A549 (cell line): ENCODE measurements at regions not wholly inside any gene's neighbourhood (a gene's known extent, or its start where the extent isn't known, plus 50 kb on each side); places are given as distances from the start of the nearest gene placed in this dataset.

Experiments used
- CEBPB ChIP-seq, 2 experiments: fragments of >200 bp in 1 of 2; sonication (Bioruptor Twin) in 1 of 2; formaldehyde crosslinking in 1 of 2; IDR thresholded peaks; 2 replicates each; pipeline ENCODE4 v1.6.1; 2012 to 2016
- FOSL2 ChIP-seq, 2 experiments: fragments of 450-650 bp in 1 of 2; fragments of >200 bp in 1 of 2; sonication (Bioruptor Twin) in 1 of 2; formaldehyde crosslinking; IDR thresholded peaks; 2 replicates each; pipeline versions ENCODE4 v1.5.0 to v1.6.1; 2016 to 2020; ENCODE audit warnings: mild to moderate bottlenecking in 1 of 2, moderate library complexity in 1 of 2
- GATA3 ChIP-seq: IDR thresholded peaks from 2 replicates; pipeline ENCODE4 v1.6.1; 2012; ENCODE audit warnings: borderline replicate concordance
- MAZ ChIP-seq: fragments of 150-350 bp; IDR thresholded peaks from 2 replicates; pipeline ENCODE4 v1.6.1; 2014; ENCODE audit warnings: antibody characterized with exemption, low read depth, low read length, borderline replicate concordance
- PHF8 ChIP-seq: fragments of 200-600 bp; sonication (generic); IDR thresholded peaks from 2 replicates; pipeline ENCODE4 v1.6.1; 2016; ENCODE audit warnings: low read depth, mild to moderate bottlenecking, antibody characterized with exemption, moderate library complexity, borderline replicate concordance
- RCOR1 ChIP-seq: fragments of 150-350 bp; IDR thresholded peaks from 2 replicates; pipeline ENCODE4 v1.6.1; 2014; ENCODE audit warnings: antibody characterized with exemption, low read length, low read depth
- TF ChIP-seq, protein P1 (sequence below): fragments of >200 bp; sonication (Bioruptor Twin); formaldehyde crosslinking; IDR thresholded peaks from 3 replicates; pipeline ENCODE4 v1.5.1; 2016
- TF ChIP-seq, protein P2 (sequence below): fragments of 250-450 bp; sonication (Bioruptor Pico); IDR thresholded peaks from 2 replicates; pipeline ENCODE4 v1.5.0; 2021; ENCODE audit warnings: mild to moderate bottlenecking, moderate library complexity, borderline replicate concordance

DNA sequence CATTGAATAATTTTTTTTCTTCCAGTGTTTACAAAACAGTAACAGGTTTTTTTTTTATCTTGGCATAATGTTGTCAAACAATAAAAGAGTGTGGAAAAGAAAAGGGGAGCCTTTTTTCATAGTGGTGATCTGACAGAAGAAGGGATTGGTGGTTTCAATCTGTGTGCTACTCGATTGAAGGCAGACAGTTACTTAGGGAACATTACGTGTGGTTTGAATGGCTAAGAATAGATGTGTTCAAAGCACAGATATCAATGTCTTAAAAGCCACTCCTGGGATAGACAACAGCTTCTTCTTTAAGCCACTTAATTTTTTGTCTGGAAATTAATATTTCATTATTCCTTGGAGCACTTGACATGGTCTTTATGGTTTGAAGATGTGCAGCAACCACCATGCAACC, 558.6 kb upstream of the ADGRL2 start:
- TF ChIP-seq, protein P1, sequence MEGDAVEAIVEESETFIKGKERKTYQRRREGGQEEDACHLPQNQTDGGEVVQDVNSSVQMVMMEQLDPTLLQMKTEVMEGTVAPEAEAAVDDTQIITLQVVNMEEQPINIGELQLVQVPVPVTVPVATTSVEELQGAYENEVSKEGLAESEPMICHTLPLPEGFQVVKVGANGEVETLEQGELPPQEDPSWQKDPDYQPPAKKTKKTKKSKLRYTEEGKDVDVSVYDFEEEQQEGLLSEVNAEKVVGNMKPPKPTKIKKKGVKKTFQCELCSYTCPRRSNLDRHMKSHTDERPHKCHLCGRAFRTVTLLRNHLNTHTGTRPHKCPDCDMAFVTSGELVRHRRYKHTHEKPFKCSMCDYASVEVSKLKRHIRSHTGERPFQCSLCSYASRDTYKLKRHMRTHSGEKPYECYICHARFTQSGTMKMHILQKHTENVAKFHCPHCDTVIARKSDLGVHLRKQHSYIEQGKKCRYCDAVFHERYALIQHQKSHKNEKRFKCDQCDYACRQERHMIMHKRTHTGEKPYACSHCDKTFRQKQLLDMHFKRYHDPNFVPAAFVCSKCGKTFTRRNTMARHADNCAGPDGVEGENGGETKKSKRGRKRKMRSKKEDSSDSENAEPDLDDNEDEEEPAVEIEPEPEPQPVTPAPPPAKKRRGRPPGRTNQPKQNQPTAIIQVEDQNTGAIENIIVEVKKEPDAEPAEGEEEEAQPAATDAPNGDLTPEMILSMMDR, result no peak
- no peak for TF ChIP-seq FOSL2 (IDR thresholded peaks at IDR 0.05)
- no peak for TF ChIP-seq FOSL2 (CRISPR knock-in tag; IDR thresholded peaks at IDR 0.05)
- TF ChIP-seq GATA3, result no peak
- TF ChIP-seq, protein P2, sequence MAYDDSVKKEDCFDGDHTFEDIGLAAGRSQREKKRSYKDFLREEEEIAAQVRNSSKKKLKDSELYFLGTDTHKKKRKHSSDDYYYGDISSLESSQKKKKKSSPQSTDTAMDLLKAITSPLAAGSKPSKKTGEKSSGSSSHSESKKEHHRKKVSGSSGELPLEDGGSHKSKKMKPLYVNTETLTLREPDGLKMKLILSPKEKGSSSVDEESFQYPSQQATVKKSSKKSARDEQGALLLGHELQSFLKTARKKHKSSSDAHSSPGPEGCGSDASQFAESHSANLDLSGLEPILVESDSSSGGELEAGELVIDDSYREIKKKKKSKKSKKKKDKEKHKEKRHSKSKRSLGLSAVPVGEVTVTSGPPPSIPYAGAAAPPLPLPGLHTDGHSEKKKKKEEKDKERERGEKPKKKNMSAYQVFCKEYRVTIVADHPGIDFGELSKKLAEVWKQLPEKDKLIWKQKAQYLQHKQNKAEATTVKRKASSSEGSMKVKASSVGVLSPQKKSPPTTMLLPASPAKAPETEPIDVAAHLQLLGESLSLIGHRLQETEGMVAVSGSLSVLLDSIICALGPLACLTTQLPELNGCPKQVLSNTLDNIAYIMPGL, result no peak
- no peak for TF ChIP-seq CEBPB (IDR thresholded peaks at IDR 0.05)
- no peak for TF ChIP-seq RCOR1
- no peak for TF ChIP-seq MAZ
- no peak for TF ChIP-seq PHF8
